ENCODE measurements at regions not wholly inside any gene's neighbourhood (a gene's known extent, or its start where the extent isn't known, plus 50 kb on each side); places are given as distances from the start of the nearest gene placed in this dataset.
"Not testable (repeated sequence)": the region's sequence is repeated elsewhere in the genome, so short reads cannot be mapped to it uniquely, and the experiment has no call there.

- H3K27me3 ChIP-seq (ENCODE audit: control insufficient read depth, insufficient read depth, low read length), result no peaks in the 10 kb centered on the region
- no peaks in the 10 kb centered on the region for H3K36me3 ChIP-seq (ENCODE audit: control insufficient read depth, insufficient read depth, low read length)
- no peak overlapping the region for H3K4me3 ChIP-seq (ENCODE audit: low read length)
- H3K27ac ChIP-seq (ENCODE audit: low read depth, low read length), result no peak overlapping the region
- no peak overlapping the region for H3K9ac ChIP-seq (ENCODE audit: low read length)
- H3K4me1 ChIP-seq (ENCODE audit: control insufficient read depth, insufficient read depth, low read length), result no peaks in the 10 kb centered on the region
Measured at GRCh38 chr4:152072001-152072485, 311.2 kb upstream of the GATB start.

GRCh38 chr4:152070854-152071253, 310.0 kb upstream of the GATB start:
- Histone ChIP-seq H3K9ac (ENCODE audit: low read length) (no peak overlapping the region), H3K27ac (ENCODE audit: low read depth, low read length) (no peak overlapping the region), H3K27me3 (ENCODE audit: control insufficient read depth, insufficient read depth, low read length) (no peaks in the 10 kb centered on the region), H3K4me1 (ENCODE audit: control insufficient read depth, insufficient read depth, low read length) (no peaks in the 10 kb centered on the region), H3K36me3 (ENCODE audit: control insufficient read depth, insufficient read depth, low read length) (no peaks in the 10 kb centered on the region), H3K4me3 (ENCODE audit: low read length) (no peak overlapping the region)

- Histone ChIP-seq H3K27me3 (ENCODE audit: control insufficient read depth, insufficient read depth, low read length) (no peaks in the 10 kb centered on the region), H3K4me1 (ENCODE audit: control insufficient read depth, insufficient read depth, low read length) (no peaks in the 10 kb centered on the region), H3K27ac (ENCODE audit: low read depth, low read length) (no peak overlapping the region), H3K9ac (ENCODE audit: low read length) (no peak overlapping the region), H3K36me3 (ENCODE audit: control insufficient read depth, insufficient read depth, low read length) (no peaks in the 10 kb centered on the region), H3K4me3 (ENCODE audit: low read length) (no peak overlapping the region)
Measured at GRCh38 chr4:152068866-152069265, 308.1 kb upstream of the GATB start.

GRCh38 chr4:152065545-152065944, 304.7 kb upstream of the GATB start:
- H3K4me3 ChIP-seq (ENCODE audit: low read length), result no peak overlapping the region
- no peaks in the 10 kb centered on the region for H3K36me3 ChIP-seq (ENCODE audit: control insufficient read depth, insufficient read depth, low read length)
- no peak overlapping the region for H3K9ac ChIP-seq (ENCODE audit: low read length)
- H3K27ac ChIP-seq (ENCODE audit: low read depth, low read length), result no peak overlapping the region
- no peaks in the 10 kb centered on the region for H3K4me1 ChIP-seq (ENCODE audit: control insufficient read depth, insufficient read depth, low read length)
- no peaks in the 10 kb centered on the region for H3K27me3 ChIP-seq (ENCODE audit: control insufficient read depth, insufficient read depth, low read length)

GRCh38 chr4:152064753-152065152, 303.9 kb upstream of the GATB start:
- H3K4me1 ChIP-seq (ENCODE audit: control insufficient read depth, insufficient read depth, low read length), result no peaks in the 10 kb centered on the region
- H3K36me3 ChIP-seq (ENCODE audit: control insufficient read depth, insufficient read depth, low read length), result no peaks in the 10 kb centered on the region
- H3K9ac ChIP-seq (ENCODE audit: low read length), result no peak overlapping the region
- no peaks in the 10 kb centered on the region for H3K27me3 ChIP-seq (ENCODE audit: control insufficient read depth, insufficient read depth, low read length)
- H3K27ac ChIP-seq (ENCODE audit: low read depth, low read length), result no peak overlapping the region
- no peak overlapping the region for H3K4me3 ChIP-seq (ENCODE audit: low read length)

GRCh38 chr4:152064282-152064681, 303.5 kb upstream of the GATB start:
- no peaks in the 10 kb centered on the region for H3K4me1 ChIP-seq (ENCODE audit: control insufficient read depth, insufficient read depth, low read length)
- no peak overlapping the region for H3K27ac ChIP-seq (ENCODE audit: low read depth, low read length)
- no peak overlapping the region for H3K9ac ChIP-seq (ENCODE audit: low read length)
- no peak overlapping the region for H3K4me3 ChIP-seq (ENCODE audit: low read length)
- no peaks in the 10 kb centered on the region for H3K27me3 ChIP-seq (ENCODE audit: control insufficient read depth, insufficient read depth, low read length)
- no peaks in the 10 kb centered on the region for H3K36me3 ChIP-seq (ENCODE audit: control insufficient read depth, insufficient read depth, low read length)

GRCh38 chr4:152063621-152064240, 302.9 kb upstream of the GATB start:
- Histone ChIP-seq H3K27ac (ENCODE audit: low read depth, low read length) (no peak overlapping the region), H3K4me3 (ENCODE audit: low read length) (no peak overlapping the region), H3K36me3 (ENCODE audit: control insufficient read depth, insufficient read depth, low read length) (no peaks in the 10 kb centered on the region), H3K9ac (ENCODE audit: low read length) (no peak overlapping the region), H3K27me3 (ENCODE audit: control insufficient read depth, insufficient read depth, low read length) (no peaks in the 10 kb centered on the region), H3K4me1 (ENCODE audit: control insufficient read depth, insufficient read depth, low read length) (no peaks in the 10 kb centered on the region)

GRCh38 chr4:152062936-152063620, 302.3 kb upstream of the GATB start:
- Histone ChIP-seq H3K4me1 (ENCODE audit: control insufficient read depth, insufficient read depth, low read length) (no peaks in the 10 kb centered on the region), H3K4me3 (ENCODE audit: low read length) (no peak overlapping the region), H3K9ac (ENCODE audit: low read length) (no peak overlapping the region), H3K27me3 (ENCODE audit: control insufficient read depth, insufficient read depth, low read length) (no peaks in the 10 kb centered on the region), H3K27ac (ENCODE audit: low read depth, low read length) (no peak overlapping the region), H3K36me3 (ENCODE audit: control insufficient read depth, insufficient read depth, low read length) (no peaks in the 10 kb centered on the region)

GRCh38 chr4:152054731-152055130, 293.9 kb upstream of the GATB start:
- no peak overlapping the region for H3K4me3 ChIP-seq (ENCODE audit: low read length)
- H3K36me3 ChIP-seq (ENCODE audit: control insufficient read depth, insufficient read depth, low read length), result no peaks in the 10 kb centered on the region
- no peak overlapping the region for H3K9ac ChIP-seq (ENCODE audit: low read length)
- peaks cover 2% of the 10 kb centered on the region for H3K27me3 ChIP-seq (ENCODE audit: control insufficient read depth, insufficient read depth, low read length)
- H3K4me1 ChIP-seq (ENCODE audit: control insufficient read depth, insufficient read depth, low read length), result no peaks in the 10 kb centered on the region
- no peak overlapping the region for H3K27ac ChIP-seq (ENCODE audit: low read depth, low read length)

GRCh38 chr4:152052451-152053057, 291.7 kb upstream of the GATB start:
- Histone ChIP-seq H3K4me1 (ENCODE audit: control insufficient read depth, insufficient read depth, low read length) (no peaks in the 10 kb centered on the region), H3K9ac (ENCODE audit: low read length) (no peak overlapping the region), H3K4me3 (ENCODE audit: low read length) (no peak overlapping the region), H3K27ac (ENCODE audit: low read depth, low read length) (no peak overlapping the region), H3K27me3 (ENCODE audit: control insufficient read depth, insufficient read depth, low read length) (peaks cover 2% of the 10 kb centered on the region), H3K36me3 (ENCODE audit: control insufficient read depth, insufficient read depth, low read length) (no peaks in the 10 kb centered on the region)

- H3K36me3 ChIP-seq (ENCODE audit: control insufficient read depth, insufficient read depth, low read length); H3K4me1 ChIP-seq (ENCODE audit: control insufficient read depth, insufficient read depth, low read length); H3K27ac ChIP-seq (ENCODE audit: low read depth, low read length); H3K27me3 ChIP-seq (ENCODE audit: control insufficient read depth, insufficient read depth, low read length); H3K9ac ChIP-seq (ENCODE audit: low read length); H3K4me3 ChIP-seq (ENCODE audit: low read length): not testable (repeated sequence)
Measured at GRCh38 chr4:152051332-152051731, 290.5 kb upstream of the GATB start.

GRCh38 chr4:152050106-152050505, 289.3 kb upstream of the GATB start:
- no peak overlapping the region for H3K9ac ChIP-seq (ENCODE audit: low read length)
- H3K27me3 ChIP-seq (ENCODE audit: control insufficient read depth, insufficient read depth, low read length), result peaks cover 2% of the 10 kb centered on the region
- no peak overlapping the region for H3K4me3 ChIP-seq (ENCODE audit: low read length)
- H3K27ac ChIP-seq (ENCODE audit: low read depth, low read length), result no peak overlapping the region
- no peaks in the 10 kb centered on the region for H3K36me3 ChIP-seq (ENCODE audit: control insufficient read depth, insufficient read depth, low read length)
- no peaks in the 10 kb centered on the region for H3K4me1 ChIP-seq (ENCODE audit: control insufficient read depth, insufficient read depth, low read length)

GRCh38 chr4:152047451-152047850, 286.6 kb upstream of the GATB start:
- H3K4me1 ChIP-seq (ENCODE audit: control insufficient read depth, insufficient read depth, low read length), result no peaks in the 10 kb centered on the region
- no peak overlapping the region for H3K4me3 ChIP-seq (ENCODE audit: low read length)
- H3K36me3 ChIP-seq (ENCODE audit: control insufficient read depth, insufficient read depth, low read length), result no peaks in the 10 kb centered on the region
- H3K27me3 ChIP-seq (ENCODE audit: control insufficient read depth, insufficient read depth, low read length), result peaks cover 2% of the 10 kb centered on the region
- no peak overlapping the region for H3K9ac ChIP-seq (ENCODE audit: low read length)
- H3K27ac ChIP-seq (ENCODE audit: low read depth, low read length), result no peak overlapping the region

All from rectal smooth muscle tissue (tissue), 1 donor.